ENCODE measurements at regions not wholly inside any gene's neighbourhood (a gene's known extent, or its start where the extent isn't known, plus 50 kb on each side); places are given as distances from the start of the nearest gene placed in this dataset.

DNA sequence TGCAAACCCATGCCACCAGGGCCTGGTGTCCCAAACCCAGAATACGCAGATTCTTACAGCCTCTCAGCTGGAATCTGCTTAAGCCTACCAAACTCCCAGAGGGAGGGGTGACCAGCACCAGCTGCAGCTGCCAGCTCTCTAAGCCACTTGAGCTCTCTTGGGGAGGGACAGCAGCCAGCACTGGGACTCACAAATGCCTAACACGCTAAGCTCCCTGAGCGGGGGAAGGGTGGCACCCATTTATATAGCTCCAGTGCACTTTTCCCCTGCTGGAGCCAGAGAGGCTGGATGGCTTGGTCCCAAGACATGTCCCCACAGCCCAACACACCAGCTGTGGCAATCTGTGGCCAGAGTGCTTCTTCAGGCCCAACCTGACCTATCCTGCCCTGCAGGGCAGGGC, 326.8 kb upstream of the NRG3 start:
- TF ChIP-seq, protein P1, sequence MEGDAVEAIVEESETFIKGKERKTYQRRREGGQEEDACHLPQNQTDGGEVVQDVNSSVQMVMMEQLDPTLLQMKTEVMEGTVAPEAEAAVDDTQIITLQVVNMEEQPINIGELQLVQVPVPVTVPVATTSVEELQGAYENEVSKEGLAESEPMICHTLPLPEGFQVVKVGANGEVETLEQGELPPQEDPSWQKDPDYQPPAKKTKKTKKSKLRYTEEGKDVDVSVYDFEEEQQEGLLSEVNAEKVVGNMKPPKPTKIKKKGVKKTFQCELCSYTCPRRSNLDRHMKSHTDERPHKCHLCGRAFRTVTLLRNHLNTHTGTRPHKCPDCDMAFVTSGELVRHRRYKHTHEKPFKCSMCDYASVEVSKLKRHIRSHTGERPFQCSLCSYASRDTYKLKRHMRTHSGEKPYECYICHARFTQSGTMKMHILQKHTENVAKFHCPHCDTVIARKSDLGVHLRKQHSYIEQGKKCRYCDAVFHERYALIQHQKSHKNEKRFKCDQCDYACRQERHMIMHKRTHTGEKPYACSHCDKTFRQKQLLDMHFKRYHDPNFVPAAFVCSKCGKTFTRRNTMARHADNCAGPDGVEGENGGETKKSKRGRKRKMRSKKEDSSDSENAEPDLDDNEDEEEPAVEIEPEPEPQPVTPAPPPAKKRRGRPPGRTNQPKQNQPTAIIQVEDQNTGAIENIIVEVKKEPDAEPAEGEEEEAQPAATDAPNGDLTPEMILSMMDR (IDR thresholded peaks at IDR 0.05; ENCODE audit: extremely low read depth, missing control alignments): no peak
- no peak for DNase-seq (ENCODE audit: low spot score)

GRCh38 chr10:81564143-81564542, 310.9 kb upstream of the NRG3 start:
- TF ChIP-seq, protein P1 (IDR thresholded peaks at IDR 0.05; ENCODE audit: extremely low read depth, missing control alignments): no peak
- DNase-seq (ENCODE audit: low spot score): no peak

- TF ChIP-seq, protein P1 (IDR thresholded peaks at IDR 0.05; ENCODE audit: extremely low read depth, missing control alignments): no peak
- no peak for DNase-seq (ENCODE audit: low spot score)
Observed at GRCh38 chr10:81569488-81569887, 305.5 kb upstream of the NRG3 start.

DNA sequence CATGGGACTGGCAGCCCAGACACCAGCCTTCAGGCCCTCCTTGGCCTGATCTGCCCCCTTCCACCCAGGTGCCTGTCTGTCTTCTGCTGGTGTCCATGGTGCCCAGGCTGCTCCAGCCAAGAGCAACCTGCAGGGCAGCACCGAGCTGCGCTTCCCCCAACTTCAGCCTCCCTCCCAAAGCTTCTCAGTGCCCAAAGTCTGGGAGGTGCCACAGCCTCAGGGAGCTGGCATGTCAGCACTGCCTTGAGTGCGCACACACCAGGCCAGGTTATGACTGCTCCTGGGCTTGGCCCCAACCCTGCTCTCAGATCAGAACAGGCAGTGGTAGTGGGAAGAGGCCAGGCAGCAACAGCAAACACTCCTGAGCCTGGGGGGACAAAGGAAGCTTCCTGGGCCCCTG, 304.6 kb upstream of the NRG3 start:
- DNase-seq (ENCODE audit: low spot score): no peak
- TF ChIP-seq, protein P1 (IDR thresholded peaks at IDR 0.05; ENCODE audit: extremely low read depth, missing control alignments): no peak

DNA sequence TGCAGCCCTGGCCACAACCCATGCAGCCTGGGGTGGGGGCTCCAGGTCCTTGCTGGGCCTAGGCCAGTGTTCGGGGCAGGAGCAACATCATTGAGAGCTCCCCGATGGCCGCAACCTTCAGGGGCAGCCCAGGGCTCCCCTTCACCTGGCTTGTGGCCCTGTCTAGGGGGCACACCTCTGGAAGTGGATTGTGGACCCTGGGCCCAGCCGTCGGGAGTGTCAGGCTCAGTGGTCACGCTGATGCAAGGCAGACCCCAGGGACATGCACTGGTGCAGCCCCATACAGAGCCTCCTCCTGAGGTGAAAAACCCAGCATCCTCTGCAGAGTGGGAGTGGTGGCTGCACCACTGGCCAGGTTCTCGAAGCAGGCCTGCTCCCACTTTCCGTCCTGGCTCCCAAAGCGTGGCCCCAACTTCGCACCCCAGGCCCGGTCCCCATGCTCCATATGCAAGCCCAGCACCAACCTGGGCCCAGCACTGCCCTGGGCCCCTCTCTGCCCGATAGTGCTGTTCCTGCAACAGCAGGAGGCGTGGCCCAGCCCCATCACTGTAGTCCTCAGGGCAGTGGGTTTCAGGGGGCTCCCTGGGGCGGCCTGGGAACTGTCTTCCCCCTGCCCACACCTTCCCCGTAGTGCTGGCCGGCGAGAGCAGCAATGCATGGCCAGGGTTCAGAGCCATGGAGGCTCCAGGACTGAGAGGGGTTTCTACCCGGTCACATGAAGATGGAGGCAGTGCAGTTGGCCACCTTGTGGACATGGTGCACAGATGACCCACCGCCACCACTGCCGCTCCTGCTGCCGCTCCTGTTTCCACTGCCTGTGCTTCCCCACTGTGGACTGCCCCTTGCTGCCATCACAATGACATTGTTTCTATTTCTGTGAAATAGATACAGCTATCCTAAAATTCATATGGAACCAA, 303.9 kb upstream of the NRG3 start:
- TF ChIP-seq, protein P1 (IDR thresholded peaks at IDR 0.05; ENCODE audit: extremely low read depth, missing control alignments): no peak
- no peak for DNase-seq (ENCODE audit: low spot score)

DNA sequence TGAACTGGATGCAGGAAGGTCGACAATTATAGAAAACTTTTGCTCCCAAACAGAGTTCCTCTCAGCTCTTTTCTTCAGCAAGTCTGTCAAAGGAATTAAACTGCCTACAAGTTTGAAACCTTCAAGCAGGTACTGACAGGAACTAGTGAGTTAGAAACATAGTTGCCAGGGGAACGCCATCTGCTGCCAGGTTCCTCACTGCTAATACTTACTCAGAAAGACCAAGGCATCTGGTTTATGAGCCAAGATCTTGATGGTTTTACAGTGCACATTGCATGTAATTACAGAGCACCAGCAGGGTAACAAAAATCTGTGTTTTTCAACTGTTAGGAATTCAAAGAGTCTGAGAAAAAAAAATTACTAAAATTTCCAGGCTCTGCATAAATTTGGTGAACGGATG, 300.0 kb upstream of the NRG3 start:
- DNase-seq (ENCODE audit: low spot score): no peak
- TF ChIP-seq, protein P1 (IDR thresholded peaks at IDR 0.05; ENCODE audit: extremely low read depth, missing control alignments): no peak

- TF ChIP-seq, protein P1 (IDR thresholded peaks at IDR 0.05; ENCODE audit: extremely low read depth, missing control alignments): no peak
- DNase-seq (ENCODE audit: low spot score): no peak
Observed at GRCh38 chr10:81576336-81576735, 298.7 kb upstream of the NRG3 start.

Data from GM20000 (cell line).